Activated CD4-positive, alpha-beta T cell treated with anti-CD3 and anti-CD28 coated beads, Interleukin-2, amount 50 U/mL, for 1 hour (primary cell): ENCODE measurements at regions not wholly inside any gene's neighbourhood (a gene's known extent, or its start where the extent isn't known, plus 50 kb on each side); places are given as distances from the start of the nearest gene placed in this dataset.
"Not testable (repeated sequence)": the region's sequence is repeated elsewhere in the genome, so short reads cannot be mapped to it uniquely, and the experiment has no call there.

Experiments used
- DNase-seq: peaks from one replicate; pipeline ENCODE4 v3.0.0-alpha.2; 2020

DNA sequence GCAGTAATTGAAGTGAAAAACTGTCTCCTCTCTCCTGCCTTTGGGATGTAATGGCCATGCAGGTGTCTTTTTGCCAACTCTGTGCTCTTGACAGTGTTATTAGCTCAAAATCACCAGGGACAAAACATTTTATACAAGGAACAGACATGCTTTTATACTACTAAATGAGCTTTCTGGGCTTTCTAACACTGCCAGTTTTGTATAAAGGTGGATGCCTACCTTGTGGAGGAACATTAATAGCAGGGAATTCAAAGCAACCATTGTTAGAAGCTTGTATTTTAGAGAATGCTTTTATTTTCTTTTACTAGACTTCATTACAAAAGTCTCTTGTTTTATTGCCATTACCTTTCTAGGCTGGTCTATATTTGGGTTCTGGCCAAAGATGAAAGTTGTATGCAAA is 54.7 kb upstream of the ARSJ start:
- no peak for DNase-seq

DNA sequence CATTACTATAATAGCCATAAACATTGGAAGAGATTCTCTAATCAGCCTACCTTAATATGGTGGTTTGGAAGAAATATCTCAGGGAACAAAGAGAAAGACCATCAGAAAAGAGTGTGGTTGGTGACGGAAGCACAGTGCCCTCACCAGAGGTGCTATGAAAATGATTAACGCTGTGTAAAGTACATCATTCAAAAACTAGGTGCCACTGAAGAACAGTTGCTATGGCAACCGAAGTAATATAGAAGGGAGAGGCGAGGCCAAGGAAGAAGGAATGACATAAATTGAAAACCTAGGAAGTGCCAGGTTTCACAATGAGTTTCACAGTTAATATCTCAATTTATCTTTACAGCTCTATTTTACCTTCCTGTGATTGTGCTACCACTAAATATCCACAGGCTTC is 57.0 kb upstream of the ARSJ start:
- DNase-seq, result no peak

DNA sequence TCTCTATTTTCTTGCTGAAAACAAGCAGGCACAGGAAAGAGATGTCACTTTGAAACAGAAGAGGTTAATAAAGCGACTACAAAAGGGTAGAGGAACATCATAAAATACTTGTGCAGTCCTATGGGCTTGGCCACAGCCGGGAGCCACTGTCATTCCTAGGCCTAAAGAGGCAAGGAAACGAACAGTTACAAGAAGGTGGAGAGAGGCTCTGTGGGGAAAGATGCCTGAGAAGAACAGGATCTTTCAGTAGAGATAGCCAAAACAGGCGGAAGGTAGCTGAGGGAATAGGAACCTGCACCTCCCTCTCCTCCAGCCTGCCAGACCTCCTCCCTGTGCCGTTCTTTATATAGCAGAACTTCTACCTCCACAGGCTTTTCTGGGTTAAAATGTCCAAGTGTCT is 57.4 kb upstream of the ARSJ start:
- DNase-seq, result no peak

DNA sequence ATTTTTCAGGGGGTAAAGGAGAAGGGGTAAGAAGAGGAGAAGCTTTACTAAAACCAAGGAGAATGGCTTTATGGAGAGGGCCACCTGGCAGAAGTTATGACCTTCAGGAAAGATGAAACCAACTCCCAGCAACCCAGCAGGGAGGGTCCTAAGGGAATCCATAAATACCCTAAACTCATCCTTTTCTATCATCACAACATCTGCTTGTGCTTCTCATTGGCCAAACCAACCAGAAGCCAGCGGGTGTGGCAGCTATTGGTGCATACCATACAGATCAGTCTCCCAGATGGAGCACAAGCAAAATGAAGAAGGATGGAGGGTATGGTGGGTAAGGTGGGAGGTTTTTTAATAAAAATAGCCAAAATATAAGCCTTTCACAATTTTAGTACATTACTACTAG is 58.5 kb upstream of the ARSJ start:
- no peak for DNase-seq

DNA sequence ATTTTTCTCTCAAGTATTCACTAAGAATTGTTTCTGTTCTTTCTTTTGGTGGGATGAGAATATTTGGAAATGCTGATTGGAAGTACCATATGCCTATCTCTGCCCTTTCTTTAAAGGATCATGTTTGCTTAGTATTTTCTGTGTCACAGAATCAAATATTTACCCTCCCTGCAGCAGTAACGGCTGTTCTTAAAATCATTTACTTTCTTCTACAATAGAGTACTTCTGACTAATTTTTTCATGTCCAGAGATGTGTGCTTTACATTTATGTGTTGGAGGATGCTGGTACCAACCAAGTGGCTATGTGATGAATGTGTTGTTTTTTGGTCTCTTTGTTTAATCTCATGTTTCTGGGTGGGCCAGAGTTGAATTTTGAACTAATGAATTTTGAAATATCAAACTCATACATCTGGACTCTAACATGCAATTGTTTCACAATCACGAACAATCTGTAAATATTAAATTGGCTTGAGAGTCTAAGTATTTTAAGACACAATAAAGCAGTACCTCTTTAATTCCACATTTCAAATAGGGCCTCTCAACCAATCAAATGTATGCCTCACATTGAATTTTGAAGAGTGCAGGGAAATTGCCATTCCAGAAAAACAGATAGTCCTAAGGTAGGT is 59.4 kb upstream of the ARSJ start:
- DNase-seq, result no peak

DNA sequence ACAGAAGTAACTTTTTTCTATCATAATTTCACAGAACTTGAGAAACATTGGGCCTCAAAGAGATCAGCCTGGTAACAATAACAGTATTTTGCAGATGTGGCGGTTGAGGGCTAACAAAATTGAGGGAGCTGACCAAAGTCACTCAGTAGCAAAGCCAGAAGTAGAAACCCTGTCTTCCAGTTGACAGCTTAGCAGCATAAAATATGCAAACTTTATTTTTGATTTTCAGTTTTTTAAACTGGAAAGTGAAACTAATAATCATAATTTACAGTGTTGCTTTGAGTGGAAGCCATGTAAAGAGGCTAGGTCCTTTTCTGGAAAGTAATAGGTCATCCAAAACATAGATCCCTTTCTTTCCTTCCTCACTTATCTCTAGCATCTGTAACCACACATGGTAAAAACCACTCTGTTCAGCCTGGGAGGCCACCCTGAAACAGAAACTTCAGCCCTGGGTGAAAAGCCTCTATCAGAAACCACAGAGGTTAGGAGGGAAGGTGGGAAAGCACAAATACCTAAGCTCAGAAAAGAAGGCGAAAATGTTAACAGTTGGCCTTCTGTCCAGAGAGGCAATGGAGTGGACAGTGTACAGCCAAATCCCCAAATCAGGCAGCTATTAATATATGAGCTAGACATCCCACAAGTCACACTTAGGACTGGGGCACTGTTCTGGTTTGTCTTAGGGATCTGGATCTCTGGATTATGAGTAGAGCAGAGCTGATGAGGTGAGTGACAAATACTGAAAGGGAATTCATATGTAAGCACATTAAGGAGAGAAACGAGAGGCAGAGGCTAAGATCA is 61.1 kb upstream of the ARSJ start:
- no peak for DNase-seq

DNA sequence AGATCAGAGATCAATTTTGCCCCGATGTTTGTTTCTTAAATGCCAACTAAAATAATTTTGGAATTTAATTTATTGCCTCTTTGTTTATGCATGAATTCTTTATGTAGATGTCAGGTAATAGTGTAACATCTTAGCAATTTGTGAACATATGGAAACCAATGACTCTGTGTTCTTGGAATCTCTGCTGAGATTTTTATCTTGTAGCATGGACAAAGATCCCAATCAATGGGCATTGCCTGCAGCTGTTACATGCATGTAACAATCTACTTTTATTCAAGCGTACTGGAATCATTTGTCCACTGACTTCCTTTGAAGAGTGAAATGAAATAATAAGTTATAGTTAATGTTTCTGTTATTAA is 61.6 kb upstream of the ARSJ start:
- no peak for DNase-seq

DNA sequence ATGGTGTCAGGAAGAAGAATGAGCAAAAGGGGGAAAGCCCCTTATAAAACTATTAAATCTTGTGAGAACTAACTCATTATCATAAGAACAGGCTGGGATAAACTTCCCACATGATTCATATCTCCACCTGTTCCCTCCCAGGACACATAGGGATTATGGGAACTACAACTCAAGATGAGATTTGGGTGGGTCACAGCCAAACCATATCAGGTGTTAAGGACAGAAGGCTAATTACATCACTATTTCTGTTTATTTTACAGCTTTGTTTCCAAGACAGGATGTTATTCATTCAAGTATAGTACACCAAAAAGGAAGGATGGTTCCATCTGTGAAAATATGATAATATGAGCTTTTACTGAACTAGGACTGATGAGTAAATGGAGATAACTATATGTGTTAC is 63.7 kb upstream of the ARSJ start:
- DNase-seq, result no peak

DNA sequence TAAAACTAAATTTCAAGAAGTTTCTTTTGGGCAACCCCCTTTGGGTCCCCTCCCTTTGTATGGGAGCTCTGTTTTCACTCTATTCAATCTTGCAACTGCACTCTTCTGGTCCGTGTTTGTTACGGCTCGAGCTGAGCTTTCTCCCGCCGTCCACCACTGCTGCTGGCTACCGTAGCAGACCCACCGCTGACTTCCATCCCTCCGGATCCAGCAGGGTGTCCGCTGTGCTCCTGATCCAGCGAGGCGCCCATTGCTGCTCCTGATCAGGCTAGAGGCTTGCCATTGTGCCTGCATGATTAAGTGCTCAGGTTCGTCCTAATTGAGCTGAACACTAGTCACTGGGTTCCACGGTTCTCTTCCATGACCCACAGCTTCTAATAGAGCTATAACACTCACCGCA is 64.9 kb upstream of the ARSJ start:
- not testable (repeated sequence) for DNase-seq

DNA sequence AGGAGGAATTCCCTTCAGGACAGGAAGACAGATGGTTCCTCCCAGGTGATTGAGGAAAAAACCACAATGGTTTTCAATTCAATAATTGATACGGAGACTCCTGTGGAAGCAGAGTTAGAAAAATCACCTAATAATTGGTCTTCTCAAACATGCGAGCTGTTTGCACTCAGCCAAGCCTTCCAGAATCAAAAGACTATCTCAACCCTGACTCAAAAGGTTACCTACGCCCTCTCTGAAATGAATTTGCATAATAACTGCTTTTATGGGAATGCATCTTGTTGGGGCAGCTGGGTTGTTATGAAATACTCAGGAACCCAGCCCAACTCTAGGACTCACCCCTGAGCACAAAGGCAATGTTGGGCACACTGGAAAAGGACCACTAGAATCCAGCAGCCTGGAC is 66.9 kb upstream of the ARSJ start:
- no peak for DNase-seq

DNA sequence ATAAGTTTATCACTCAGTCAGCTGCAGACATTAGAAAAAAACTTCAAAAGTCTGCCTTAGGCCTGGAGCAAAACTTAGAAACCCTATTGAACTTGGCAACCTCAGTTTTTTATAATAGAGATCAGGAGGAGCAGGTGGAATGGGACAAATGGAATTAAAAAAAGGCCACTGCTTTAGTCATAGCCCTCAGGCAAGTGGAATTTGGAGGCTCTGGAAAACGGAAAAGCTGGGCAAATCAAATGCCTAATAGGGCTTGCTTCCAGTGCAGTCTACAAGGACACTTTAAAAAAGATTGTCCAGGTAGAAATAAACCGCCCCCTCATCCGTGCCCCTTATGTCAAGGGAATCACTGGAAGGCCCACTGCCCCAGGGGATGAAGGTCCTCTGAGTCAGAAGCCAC is 68.7 kb upstream of the ARSJ start:
- DNase-seq, result not testable (repeated sequence)

DNA sequence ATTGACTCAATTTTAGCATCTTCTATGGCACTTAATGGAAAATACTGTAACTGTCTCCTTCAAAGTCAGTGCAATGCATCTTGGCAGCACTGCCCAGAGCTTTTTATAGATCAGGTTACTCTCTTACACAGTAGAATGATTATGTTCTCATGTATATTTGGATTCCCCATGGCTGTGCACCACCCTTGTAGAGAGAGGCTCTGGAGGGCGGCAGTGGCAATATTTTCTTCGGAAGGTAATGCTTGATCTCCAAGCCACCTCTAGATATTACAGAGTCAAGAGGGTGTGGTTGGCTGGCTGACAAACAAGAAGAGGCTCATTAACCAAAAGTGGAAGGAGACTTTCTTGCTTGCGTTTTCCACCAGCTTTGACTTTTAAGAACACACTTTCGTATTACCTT is 72.8 kb upstream of the ARSJ start:
- no peak for DNase-seq

DNA sequence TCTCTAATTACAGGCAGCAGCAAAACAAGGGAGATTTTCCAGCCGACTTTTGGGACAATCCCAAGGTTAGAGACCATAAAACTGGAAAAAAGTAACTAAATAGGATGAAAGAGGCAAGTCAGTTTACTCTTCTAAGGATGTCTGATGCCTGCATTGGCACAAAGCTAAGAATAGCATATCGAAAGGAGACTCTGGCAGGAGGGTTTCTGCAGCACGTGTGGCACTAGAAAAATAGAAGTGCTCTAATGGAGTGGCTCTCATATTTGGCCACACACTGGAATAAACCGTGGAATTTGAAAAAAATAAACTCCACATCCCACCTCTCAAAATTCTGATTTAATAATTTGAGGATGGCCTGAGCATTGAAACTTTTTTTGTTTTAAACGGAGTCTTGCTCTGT is 77.2 kb upstream of the ARSJ start:
- DNase-seq, result no peak

DNA sequence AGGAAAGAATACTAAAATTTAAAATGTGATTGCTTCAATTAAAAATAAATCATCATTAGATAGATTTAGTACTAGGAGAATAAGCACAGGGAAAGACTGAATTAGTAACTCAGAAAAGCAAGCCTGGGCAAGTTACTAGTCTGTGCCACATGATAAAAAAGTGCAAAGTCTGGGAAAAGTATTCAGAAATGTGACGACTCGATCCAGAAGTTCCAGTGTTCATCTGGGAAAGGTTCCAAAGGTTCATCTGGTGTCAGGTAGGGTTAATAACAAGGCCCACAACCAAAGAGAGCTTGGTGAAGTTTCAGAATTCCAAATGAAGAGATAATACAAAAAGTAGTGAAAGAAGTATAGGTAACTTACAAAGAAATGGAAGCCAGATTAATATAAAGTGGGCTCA is 78.3 kb upstream of the ARSJ start:
- DNase-seq, result no peak

DNA sequence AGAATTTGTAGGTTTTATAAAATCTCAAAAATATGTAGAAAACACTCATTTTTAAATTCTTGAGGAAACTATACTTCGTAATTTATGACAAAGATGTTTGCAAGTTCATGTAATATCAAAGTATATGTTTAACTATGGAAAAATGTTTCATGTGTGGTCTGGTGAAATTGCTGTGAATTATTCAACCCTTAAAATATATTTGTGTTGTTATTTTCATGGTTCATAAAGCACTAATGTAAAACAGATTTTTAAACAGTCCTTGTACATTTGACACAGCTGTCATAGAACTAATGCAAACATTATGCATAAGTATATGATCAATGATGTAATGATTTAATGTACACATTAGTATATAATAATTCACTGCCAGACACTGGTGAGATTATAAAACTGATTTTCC is 83.1 kb upstream of the ARSJ start:
- DNase-seq, result no peak

DNA sequence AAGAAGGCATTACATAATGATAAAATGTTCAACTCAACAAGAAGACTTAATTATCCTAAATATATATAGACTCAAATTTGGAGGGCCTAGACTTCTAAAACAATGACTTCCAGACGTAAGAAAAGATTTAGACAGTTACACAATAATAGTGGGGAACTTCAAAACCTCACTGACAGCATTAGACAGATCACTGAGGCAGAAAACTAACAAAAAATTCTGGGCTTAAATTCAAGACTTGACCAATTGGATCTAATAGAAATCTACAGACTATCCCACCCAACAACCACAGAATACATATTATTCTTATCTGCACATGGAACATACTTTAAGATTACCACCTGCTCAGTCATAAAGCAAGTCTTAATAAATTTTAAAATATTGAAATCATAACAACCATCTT is 93.3 kb upstream of the ARSJ start:
- DNase-seq, result no peak

DNA sequence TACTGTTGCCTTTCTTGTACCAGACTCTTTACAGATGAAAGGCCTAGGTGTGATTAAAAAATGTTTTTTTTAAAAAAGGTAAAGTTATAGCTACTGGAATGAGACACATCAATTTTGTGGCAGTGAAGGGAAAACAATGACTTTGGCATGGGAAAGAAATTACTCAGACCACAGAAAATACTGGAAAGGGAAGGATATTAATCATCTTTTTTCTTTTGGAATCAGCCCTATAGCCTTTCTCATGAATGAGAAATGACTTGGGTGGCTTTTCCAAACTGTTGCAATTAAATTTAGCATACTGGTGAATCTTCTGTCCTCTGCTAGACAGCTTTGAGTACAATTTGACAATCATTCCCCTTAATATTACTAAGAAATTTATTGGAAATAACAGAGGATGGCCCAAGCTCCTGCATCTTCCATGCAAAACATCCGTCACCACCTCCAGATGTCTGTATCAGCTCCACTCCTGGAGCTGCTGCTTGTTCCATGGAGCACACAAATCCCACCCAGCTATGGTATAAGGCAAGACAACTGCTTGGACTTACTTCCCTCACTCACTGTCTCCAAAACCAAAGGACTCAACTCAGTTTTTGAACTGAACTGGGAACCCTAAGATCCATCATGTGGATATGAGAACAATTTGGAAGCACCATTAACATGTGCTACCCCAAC is 97.6 kb upstream of the ARSJ start:
- DNase-seq, result no peak

DNA sequence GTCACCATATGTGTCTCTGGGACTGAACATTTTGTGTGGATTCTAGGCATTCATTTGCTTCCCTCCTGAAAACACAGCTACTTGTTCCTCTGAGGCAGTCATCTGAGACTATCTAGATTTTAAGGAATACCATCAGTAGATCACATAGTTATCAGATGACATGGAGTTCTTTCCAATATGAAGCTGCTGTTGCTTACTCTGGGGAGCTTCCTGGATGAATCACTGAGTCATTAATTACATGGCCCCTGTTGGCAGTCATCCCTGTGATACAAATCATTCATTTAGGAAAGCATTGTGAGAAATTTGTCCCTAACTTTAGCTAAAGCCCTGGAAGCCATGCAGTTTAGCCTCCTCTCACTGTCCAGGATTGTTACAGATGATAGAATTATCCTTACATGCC is 98.2 kb upstream of the ARSJ start:
- DNase-seq, result no peak

DNA sequence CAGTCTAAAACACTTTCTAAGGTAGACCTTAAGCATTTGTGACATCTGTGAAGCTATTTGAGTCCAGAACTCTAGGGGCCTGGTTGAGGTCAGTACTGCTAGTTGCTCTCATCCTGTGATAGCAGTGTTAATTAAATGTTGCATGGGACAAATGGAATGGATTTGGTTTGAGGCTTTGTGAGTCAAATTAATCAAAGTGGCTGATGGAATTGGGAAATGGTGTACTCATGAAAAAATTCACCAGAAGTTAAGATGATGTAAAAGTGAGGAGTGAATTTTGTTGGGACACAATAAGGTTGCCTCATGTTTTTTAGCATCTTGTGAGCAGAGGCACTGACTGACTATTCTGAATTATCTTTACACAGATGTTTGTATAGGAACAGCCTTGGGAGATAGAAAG is 99.2 kb upstream of the ARSJ start:
- DNase-seq, result no peak

DNA sequence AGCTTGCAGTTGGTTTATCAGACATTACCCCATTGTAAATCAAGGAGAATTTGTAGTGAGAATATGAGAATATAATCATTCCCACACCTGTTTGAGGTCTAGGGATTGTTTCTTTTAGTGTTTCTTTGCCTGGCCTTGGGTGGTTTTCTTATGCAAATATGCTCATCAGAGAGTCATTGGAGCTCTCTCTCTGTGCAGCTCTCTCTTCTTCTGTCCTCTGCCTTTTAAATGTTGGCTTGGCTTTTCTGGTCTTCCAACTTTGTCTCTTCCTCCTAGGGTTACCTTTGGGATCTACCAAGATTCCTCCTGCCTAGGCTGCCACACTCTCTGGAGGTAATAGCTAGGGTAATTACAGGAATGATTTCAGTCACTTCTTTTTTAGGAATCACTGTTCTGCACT is 102.3 kb upstream of the ARSJ start:
- DNase-seq, result no peak

DNA sequence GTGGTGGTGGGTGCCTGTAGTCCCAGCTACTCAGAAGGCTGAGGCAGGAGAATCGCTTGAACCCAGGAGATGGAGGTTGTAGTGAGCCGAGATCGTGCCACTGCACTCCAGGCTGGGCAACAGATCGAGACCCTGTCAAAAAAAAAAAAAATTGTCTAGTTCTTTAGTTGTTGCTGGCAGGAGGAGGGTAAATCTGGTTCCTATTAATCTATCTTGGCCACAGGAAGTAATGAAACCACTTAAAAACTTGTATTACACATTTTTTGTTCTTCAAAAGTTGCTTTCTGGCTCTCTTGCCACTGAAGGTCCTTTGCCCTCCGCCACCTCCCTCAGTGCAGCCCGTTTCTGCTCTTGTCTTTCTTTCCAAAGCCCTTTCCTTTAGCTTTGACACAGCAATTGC is 102.9 kb upstream of the ARSJ start:
- no peak for DNase-seq

DNA sequence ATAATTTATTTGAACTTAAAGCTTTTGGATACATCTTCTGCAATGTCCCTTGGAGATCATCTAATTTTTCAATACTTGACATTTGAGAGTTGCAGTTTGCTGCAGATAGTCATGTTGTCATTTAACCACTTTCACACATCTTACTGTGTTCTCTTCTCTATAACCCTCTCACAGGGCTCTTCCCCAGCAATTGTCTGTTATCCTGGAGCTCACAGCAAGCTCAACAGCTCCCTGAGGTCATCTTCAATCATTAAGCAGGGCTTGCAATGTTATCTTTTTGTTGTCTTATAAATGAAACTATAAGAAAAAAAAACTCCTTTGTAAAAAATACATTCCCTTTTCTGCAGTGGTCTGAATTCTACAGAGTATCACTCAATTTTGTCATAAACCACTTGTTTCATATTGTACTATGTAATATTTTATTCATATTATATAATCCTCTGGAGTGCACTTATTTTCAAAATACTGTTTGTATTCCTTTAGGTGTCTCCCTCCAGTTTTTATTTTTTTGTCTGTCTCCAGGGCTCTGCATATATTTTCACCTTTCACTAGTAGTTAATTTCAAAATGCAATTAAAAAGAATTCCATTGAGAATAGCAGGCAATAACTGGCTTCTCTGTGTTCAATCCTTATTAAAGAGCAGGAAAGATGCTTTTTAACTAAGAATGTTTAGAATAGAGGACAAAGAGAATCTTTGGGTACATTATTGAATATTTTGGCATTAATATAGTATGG is 106.3 kb upstream of the ARSJ start:
- no peak for DNase-seq

DNA sequence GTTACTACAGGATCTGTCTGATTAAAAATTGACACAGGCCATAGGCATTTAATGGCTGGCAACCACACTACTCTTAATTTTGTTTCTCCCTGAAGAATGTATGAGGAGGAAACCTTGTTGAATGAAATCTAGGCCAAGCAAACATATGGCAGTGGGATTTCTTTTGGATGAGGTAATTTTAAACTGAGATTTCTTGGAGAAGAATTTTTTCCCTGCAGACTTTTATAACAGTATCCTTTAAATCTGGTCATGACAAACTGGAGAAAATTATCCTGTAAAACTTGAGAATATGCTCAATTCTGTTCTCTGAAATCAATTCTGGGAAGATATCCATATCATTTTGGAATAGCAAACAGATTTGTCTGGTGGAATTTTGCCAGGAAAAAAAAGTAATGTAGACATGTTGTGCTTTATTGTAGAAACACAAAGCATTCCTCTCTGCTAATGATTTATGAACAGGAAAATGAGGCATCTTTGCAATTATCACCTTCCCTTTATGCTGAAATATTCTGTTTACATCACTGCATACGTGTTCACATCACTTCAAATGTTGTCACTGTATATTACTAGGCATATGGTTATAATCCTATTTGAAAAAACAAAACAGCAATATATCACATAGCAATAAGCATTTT is 108.3 kb upstream of the ARSJ start:
- no peak for DNase-seq
